B cell (primary cell): ENCODE measurements at regions not wholly inside any gene's neighbourhood (a gene's known extent, or its start where the extent isn't known, plus 50 kb on each side); places are given as distances from the start of the nearest gene placed in this dataset.

ENCODE experiments used
- ATAC-seq: fragments of 200-7000 bp; cut with Tn5 transposase; one replicate; pipeline ENCODE4 v1.10.0; 2021; ENCODE audit warnings: low read depth, mild to moderate bottlenecking, moderate number of reproducible peaks, moderate library complexity
- CTCF ChIA-PET: fragments of 350-600 bp; sonication (Branson Sonifier 250); formaldehyde crosslinking; loops from one replicate; lab custom pipeline; 2021; ENCODE audit warnings: antibody characterized with exemption, inconsistent platforms; lab: Charles Lee
- POLR2A ChIA-PET: fragments of 350-600 bp; sonication (Branson Sonifier 250); formaldehyde crosslinking; loops from one replicate; lab custom pipeline; 2021; ENCODE audit warnings: antibody characterized with exemption; lab: Charles Lee
- DNase-seq: peaks from one replicate; pipeline ENCODE4 v3.0.0; 2013
- H2AFZ ChIP-seq: 2 replicates; pipeline ENCODE4 v1.6.1; 2012; ENCODE audit warnings: mild to moderate bottlenecking, low read depth, low read length; ENCODE audit not compliant: insufficient read depth, poor library complexity, severe bottlenecking
- H3K27ac ChIP-seq, 2 donors: 1 replicate in 1 of 2; 2 replicates in 1 of 2; pipeline ENCODE4 v1.5.1; 2012 to 2013; ENCODE audit warnings: low read length in 2 of 2, mild to moderate bottlenecking in 2 of 2, moderate library complexity in 1 of 2
- H3K27me3 ChIP-seq, 4 experiments: fragments of 200-600 bp in 1 of 4; sonication (generic) in 1 of 4; replicated peaks in 1 of 4; 1 replicate in 2 of 4; 2 replicates in 2 of 4; pipeline versions ENCODE4 v1.6.1 to v1.7.0; 2013 to 2016; ENCODE audit warnings: low read length in 3 of 4, mild to moderate bottlenecking in 2 of 4, mixed read lengths in 1 of 4, moderate library complexity in 1 of 4; ENCODE audit not compliant: insufficient read depth in 4 of 4, control insufficient read depth in 3 of 4; ENCODE audit errors: control extremely low read depth in 1 of 4
- H3K36me3 ChIP-seq, 2 experiments: replicated peaks in 1 of 2; 1 replicate in 1 of 2; 2 replicates in 1 of 2; pipeline versions ENCODE4 v1.6.1 to v1.7.1; 2013; ENCODE audit warnings: low read length in 1 of 2; ENCODE audit not compliant: insufficient read depth in 2 of 2, control insufficient read depth in 1 of 2; ENCODE audit errors: control extremely low read depth in 1 of 2, extremely low read depth in 1 of 2
- H3K4me1 ChIP-seq, 2 donors: fragments of 200-600 bp in 1 of 2; sonication (generic) in 1 of 2; 1 replicate in 1 of 2; 2 replicates in 1 of 2; pipeline versions ENCODE4 v1.5.1 to v1.6.1; 2013 to 2017; ENCODE audit warnings: low read length in 2 of 2; ENCODE audit not compliant: control insufficient read depth in 2 of 2, insufficient read depth in 2 of 2
- H3K4me2 ChIP-seq: replicated peaks from 2 replicates; pipeline ENCODE3; 2012; ENCODE audit warnings: mild to moderate bottlenecking, low read depth, low read length; ENCODE audit not compliant: poor library complexity, severe bottlenecking
- H3K4me3 ChIP-seq, 5 experiments: fragments of 200-600 bp in 1 of 5; sonication (generic) in 1 of 5; 1 replicate in 3 of 5; 2 replicates in 2 of 5; pipeline versions ENCODE4 v1.5.1 to v1.7.0; 2011 to 2016; ENCODE audit warnings: low read length in 4 of 5, mild to moderate bottlenecking in 4 of 5, low read depth in 2 of 5, control low read depth in 1 of 5, moderate library complexity in 1 of 5; ENCODE audit not compliant: insufficient read depth in 1 of 5; ENCODE audit errors: control extremely low read depth in 1 of 5, extremely low read depth in 1 of 5
- H3K79me2 ChIP-seq: fragments of 200-600 bp; sonication (generic); one replicate; pipeline ENCODE4 v1.6.0; 2016; ENCODE audit warnings: low read length; ENCODE audit not compliant: control insufficient read depth, insufficient read depth
- H3K9ac ChIP-seq: fragments of 200-600 bp; sonication (generic); 2 replicates; pipeline ENCODE4 v1.6.1; 2017; ENCODE audit warnings: mild to moderate bottlenecking, low read length, moderate library complexity
- H3K9me3 ChIP-seq, 3 donors: one replicate each; pipeline versions ENCODE4 v1.6.1 to v1.7.1; 2013; ENCODE audit warnings: low read length in 2 of 3; ENCODE audit not compliant: control insufficient read depth in 2 of 3, insufficient read depth in 1 of 3; ENCODE audit errors: control extremely low read depth in 1 of 3
- H4K20me1 ChIP-seq: 2 replicates; pipeline ENCODE4 v1.6.0; 2012; ENCODE audit warnings: mild to moderate bottlenecking, low read length; ENCODE audit not compliant: insufficient read depth, control insufficient read depth, poor library complexity, severe bottlenecking
- H3K27ac Mint-ChIP-seq: one replicate; pipeline ENCODE4 v1.8.0; 2021; ENCODE audit warnings: mixed read lengths
- H3K27me3 Mint-ChIP-seq: one replicate; pipeline ENCODE4 v1.8.0; 2021; ENCODE audit warnings: mixed read lengths
- H3K4me1 Mint-ChIP-seq: one replicate; pipeline ENCODE4 v1.8.0; 2021; ENCODE audit warnings: mixed read lengths
- H3K4me3 Mint-ChIP-seq: one replicate; pipeline ENCODE4 v1.8.0; 2021; ENCODE audit warnings: mixed read lengths
- H3K9me3 Mint-ChIP-seq: one replicate; pipeline ENCODE4 v1.8.0; 2022; ENCODE audit warnings: mixed read lengths; ENCODE audit not compliant: insufficient read depth
- CTCF ChIP-seq: fragments of 200-600 bp; IDR thresholded peaks from one replicate; pipeline ENCODE4 v1.8.0; 2022; ENCODE audit warnings: antibody characterized with exemption, mild to moderate bottlenecking
- EZH2 ChIP-seq: IDR thresholded peaks from 2 replicates; pipeline ENCODE4 v1.6.1; 2012; ENCODE audit warnings: borderline replicate concordance, low read depth, mild to moderate bottlenecking, moderate library complexity, low read length; ENCODE audit not compliant: insufficient read depth, poor library complexity, severe bottlenecking
- WGBS: methylation state at CpG from one replicate; pipeline ENCODE4 v1.1.5; 2013; ENCODE audit warnings: missing lambda C conversion rate; ENCODE audit not compliant: insufficient coverage; 5-methylcytosine and 5-hydroxymethylcytosine counted together
- intact Hi-C: fragments of 100-400 bp; cut with micrococcal nuclease; formaldehyde crosslinking; loops from one replicate; pipeline ENCODE4 v1.10.0; 2022

GRCh38 chr10:124225467-124226270 lies 132.3 kb upstream of the CHST15 start:
- ATAC-seq (peak; percentile 57), DNase-seq (peak; percentile 59)
- Mint-ChIP-seq H3K4me1 (peaks cover 28% of the 10 kb centered on the region), H3K27me3 (no peaks in the 10 kb centered on the region), H3K9me3 (peaks cover 3% of the 10 kb centered on the region), H3K27ac (peak overlapping the region; percentile 81), H3K4me3 (peak overlapping the region; percentile 46)
- Histone ChIP-seq H3K36me3 (no peaks in the 10 kb centered on the region), H3K27ac (no peak overlapping the region), H3K4me1 (peaks cover 24 to 26% of the 10 kb centered on the region in 2 donors), H3K9ac (no peak overlapping the region), H3K27me3 (no peaks in the 10 kb centered on the region), H3K4me2 (no peak overlapping the region), H3K79me2 (no peaks in the 10 kb centered on the region), H2AFZ (no peak overlapping the region), H4K20me1 (no peaks in the 10 kb centered on the region), H3K9me3 (no peaks in the 10 kb centered on the region), H3K4me3 (no peak overlapping the region)
- intact Hi-C loops, result loop anchor here (1.0 to 2.0 kb wide), 4 partner anchors 61 to 231 kb away; no protein-coding TSS in a partner anchor
- TF ChIP-seq EZH2 (no peak), CTCF (no peak)
- CTCF ChIA-PET, result interaction anchor here (0.7 to 2.7 kb wide), 7 partner anchors 100 to 230 kb away, joined by 3 to 37 read pairs (median 3); partner anchors contain the start of gene CHST15
- POLR2A ChIA-PET, result interaction anchor here (0.6 to 2.0 kb wide), 4 partner anchors 119 to 229 kb away, joined by 3 to 8 read pairs (median 6); partner anchors contain the start of gene CHST15
- WGBS, result 96% methylated on average over 14 of the region's 15 CpGs

- TF ChIP-seq CTCF, result no peak
- TF ChIP-seq EZH2, result no peak
- H3K4me1 Mint-ChIP-seq, result peaks cover 33% of the 10 kb centered on the region
- Histone ChIP-seq H4K20me1 (no peaks in the 10 kb centered on the region), H3K4me3 (no peak overlapping the region), H3K27ac (no peak overlapping the region), H3K36me3 (no peaks in the 10 kb centered on the region), H3K79me2 (no peaks in the 10 kb centered on the region), H3K4me1 (peaks cover 28 to 30% of the 10 kb centered on the region in 2 donors), H3K9me3 (no peaks in the 10 kb centered on the region), H2AFZ (no peak overlapping the region), H3K4me2 (no peak overlapping the region), H3K27me3 (no peaks in the 10 kb centered on the region), H3K9ac (no peak overlapping the region)
- peak overlapping the region; percentile 17 for H3K27ac Mint-ChIP-seq
- ChIA-PET POLR2A (interaction anchor here (0.6 to 2.0 kb wide), 4 partner anchors 118 to 229 kb away, joined by 3 to 8 read pairs (median 6); partner anchors contain the start of gene CHST15), CTCF (interaction anchor here (0.7 to 2.7 kb wide), 5 partner anchors 99 to 229 kb away, joined by 3 to 37 read pairs (median 6); partner anchors contain the start of gene CHST15)
- H3K4me3 Mint-ChIP-seq, result no peak overlapping the region
- 95% methylated on average over 4 of the region's 6 CpGs for WGBS
- H3K27me3 Mint-ChIP-seq, result no peaks in the 10 kb centered on the region
- intact Hi-C loops, result loop anchor here (1.0 to 2.0 kb wide), 4 partner anchors 62 to 231 kb away; no protein-coding TSS in a partner anchor
- ATAC-seq (no peak), DNase-seq (peak; percentile 19)
- peaks cover 3% of the 10 kb centered on the region for H3K9me3 Mint-ChIP-seq
Observed at GRCh38 chr10:124225029-124225466, 131.7 kb upstream of the CHST15 start.
